Neural cell (in vitro differentiated cells): ENCODE measurements at regions not wholly inside any gene's neighbourhood (a gene's known extent, or its start where the extent isn't known, plus 50 kb on each side); places are given as distances from the start of the nearest gene placed in this dataset.
"Not testable (repeated sequence)": the region's sequence is repeated elsewhere in the genome, so short reads cannot be mapped to it uniquely, and the experiment has no call there.

Source experiments
- H2AFZ ChIP-seq: fragments of 200-600, 300-800 bp; sonication (generic), shearing (Covaris generic); 2 replicates; pipeline ENCODE4 v1.6.0; 2014; ENCODE audit warnings: low read depth, mild to moderate bottlenecking, antibody characterized with exemption, low read length, moderate library complexity
- H3F3A ChIP-seq: fragments of 200-600 bp; shearing (Covaris generic); 2 replicates; pipeline ENCODE4 v1.6.1; 2016; ENCODE audit warnings: mild to moderate bottlenecking, moderate library complexity, mixed read lengths, antibody characterized with exemption, low read length; ENCODE audit not compliant: insufficient read depth, poor library complexity, severe bottlenecking
- H3K27ac ChIP-seq: fragments of 200-600, 300-800 bp; sonication (generic), shearing (Covaris generic); 2 replicates; pipeline ENCODE4 v1.5.1; 2014; ENCODE audit warnings: mild to moderate bottlenecking, low read length, moderate library complexity
- H3K27me3 ChIP-seq: fragments of 300-800, 200-600 bp; sonication (generic), shearing (Covaris generic); 2 replicates; pipeline ENCODE4 v1.6.0; 2014; ENCODE audit warnings: mild to moderate bottlenecking, low read depth, low read length, moderate library complexity; ENCODE audit not compliant: insufficient read depth
- H3K36me3 ChIP-seq: fragments of 300-800, 200-600 bp; sonication (generic), shearing (Covaris generic); 2 replicates; pipeline ENCODE4 v1.5.1; 2014; ENCODE audit warnings: mild to moderate bottlenecking, antibody characterized with exemption, low read length, moderate library complexity; ENCODE audit not compliant: insufficient read depth
- H3K4me2 ChIP-seq: fragments of 300-800, 200-600 bp; sonication (generic), shearing (Covaris generic); 2 replicates; pipeline ENCODE4 v1.6.0; 2014; ENCODE audit warnings: mild to moderate bottlenecking, low read length
- H3K4me3 ChIP-seq: fragments of 300-800, 200-600 bp; sonication (generic), shearing (Covaris generic); 2 replicates; pipeline ENCODE4 v1.5.1; 2014; ENCODE audit warnings: mild to moderate bottlenecking, low read length, moderate library complexity
- H3K79me2 ChIP-seq: fragments of 200-600 bp; shearing (Covaris generic); replicated peaks from 2 replicates; pipeline ENCODE4 v1.6.0; 2014; ENCODE audit warnings: mild to moderate bottlenecking, low read length, moderate library complexity; ENCODE audit not compliant: insufficient read depth
- H3K9ac ChIP-seq: fragments of 300-800, 200-600 bp; sonication (generic), shearing (Covaris generic); 2 replicates; pipeline ENCODE4 v1.6.1; 2016; ENCODE audit warnings: mild to moderate bottlenecking, low read length, mixed read lengths
- H3K9me2 ChIP-seq: fragments of 200-600 bp; shearing (Covaris generic); 2 replicates; pipeline ENCODE4 v1.6.1; 2016; ENCODE audit warnings: mild to moderate bottlenecking, low read length, mixed read lengths; ENCODE audit not compliant: insufficient read depth
- H3K9me3 ChIP-seq: fragments of 200-600, 300-800 bp; sonication (generic), shearing (Covaris generic); 2 replicates; pipeline ENCODE4 v1.6.1; 2016; ENCODE audit warnings: mild to moderate bottlenecking, mixed run types, low read length, moderate library complexity, mixed read lengths
- H4K20me1 ChIP-seq: fragments of 200-600 bp; shearing (Covaris generic); 2 replicates; pipeline ENCODE4 v1.6.1; 2016; ENCODE audit warnings: mild to moderate bottlenecking, mixed run types; ENCODE audit not compliant: insufficient read depth
- EP300 ChIP-seq: fragments of 450-650 bp; conservative IDR thresholded peaks from 2 replicates; pipeline ENCODE4 v1.6.1; 2014; ENCODE audit warnings: antibody characterized with exemption, mild to moderate bottlenecking, moderate library complexity; ENCODE audit not compliant: poor library complexity, severe bottlenecking
- EZH2 ChIP-seq: fragments of 200-600, 300-800 bp; shearing (Covaris generic), sonication (generic); IDR thresholded peaks from 2 replicates; pipeline ENCODE4 v1.6.1; 2014; ENCODE audit warnings: antibody characterized with exemption, low read length, borderline replicate concordance, mild to moderate bottlenecking; ENCODE audit not compliant: insufficient read depth, poor library complexity, severe bottlenecking
- MXI1 ChIP-seq: fragments of 450-650 bp; conservative IDR thresholded peaks from 2 replicates; pipeline ENCODE4 v1.6.1; 2014; ENCODE audit warnings: antibody characterized with exemption, mild to moderate bottlenecking; ENCODE audit not compliant: poor library complexity, severe bottlenecking
- POLR2AphosphoS5 ChIP-seq: IDR thresholded peaks from 2 replicates; pipeline ENCODE4 v1.6.1; 2012
- RAD21 ChIP-seq: fragments of 450-650 bp; conservative IDR thresholded peaks from 2 replicates; pipeline ENCODE4 v1.6.1; 2014; ENCODE audit warnings: antibody characterized with exemption, mild to moderate bottlenecking, moderate library complexity
- SMC3 ChIP-seq: fragments of 450-650 bp; conservative IDR thresholded peaks from 2 replicates; pipeline ENCODE4 v1.6.1; 2014; ENCODE audit warnings: antibody characterized with exemption, mild to moderate bottlenecking, moderate library complexity; ENCODE audit not compliant: poor library complexity
- TAF1 ChIP-seq: IDR thresholded peaks from 2 replicates; pipeline ENCODE4 v1.6.1; 2012; ENCODE audit warnings: low read depth
- TF ChIP-seq, protein P1 (sequence below): IDR thresholded peaks from 2 replicates; pipeline ENCODE4 v1.6.1; 2012; ENCODE audit warnings: borderline replicate concordance
- TF ChIP-seq, protein P2 (sequence below): fragments of 450-650 bp; IDR thresholded peaks from 2 replicates; pipeline ENCODE4 v1.5.1; 2014; ENCODE audit warnings: antibody characterized with exemption, mild to moderate bottlenecking, moderate library complexity; ENCODE audit not compliant: poor library complexity, severe bottlenecking

DNA sequence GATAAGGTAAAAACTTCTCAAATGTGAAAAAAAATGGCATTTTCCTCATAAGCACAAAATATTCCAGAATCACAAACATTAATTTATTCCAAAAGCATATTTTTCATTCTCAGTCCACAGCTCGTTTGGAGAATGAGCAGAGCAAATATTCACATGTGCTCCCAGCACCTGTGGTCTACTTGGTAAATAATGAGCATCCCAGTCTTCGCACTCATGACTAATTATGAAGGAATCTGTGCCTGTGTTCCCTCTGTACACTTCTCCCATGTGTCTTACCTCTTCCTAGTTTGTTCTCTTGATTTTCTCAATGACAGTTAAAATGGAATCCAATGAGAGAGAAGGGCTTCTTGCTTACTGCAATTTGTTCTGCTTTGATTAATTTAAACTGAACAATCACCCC is 671.0 kb upstream of the SOX11 start:
- TF ChIP-seq EP300 (no peak), RAD21 (no peak), MXI1 (no peak), SMC3 (no peak), TAF1 (no peak), POLR2AphosphoS5 (no peak), EZH2 (no peak)
- TF ChIP-seq, protein P1, sequence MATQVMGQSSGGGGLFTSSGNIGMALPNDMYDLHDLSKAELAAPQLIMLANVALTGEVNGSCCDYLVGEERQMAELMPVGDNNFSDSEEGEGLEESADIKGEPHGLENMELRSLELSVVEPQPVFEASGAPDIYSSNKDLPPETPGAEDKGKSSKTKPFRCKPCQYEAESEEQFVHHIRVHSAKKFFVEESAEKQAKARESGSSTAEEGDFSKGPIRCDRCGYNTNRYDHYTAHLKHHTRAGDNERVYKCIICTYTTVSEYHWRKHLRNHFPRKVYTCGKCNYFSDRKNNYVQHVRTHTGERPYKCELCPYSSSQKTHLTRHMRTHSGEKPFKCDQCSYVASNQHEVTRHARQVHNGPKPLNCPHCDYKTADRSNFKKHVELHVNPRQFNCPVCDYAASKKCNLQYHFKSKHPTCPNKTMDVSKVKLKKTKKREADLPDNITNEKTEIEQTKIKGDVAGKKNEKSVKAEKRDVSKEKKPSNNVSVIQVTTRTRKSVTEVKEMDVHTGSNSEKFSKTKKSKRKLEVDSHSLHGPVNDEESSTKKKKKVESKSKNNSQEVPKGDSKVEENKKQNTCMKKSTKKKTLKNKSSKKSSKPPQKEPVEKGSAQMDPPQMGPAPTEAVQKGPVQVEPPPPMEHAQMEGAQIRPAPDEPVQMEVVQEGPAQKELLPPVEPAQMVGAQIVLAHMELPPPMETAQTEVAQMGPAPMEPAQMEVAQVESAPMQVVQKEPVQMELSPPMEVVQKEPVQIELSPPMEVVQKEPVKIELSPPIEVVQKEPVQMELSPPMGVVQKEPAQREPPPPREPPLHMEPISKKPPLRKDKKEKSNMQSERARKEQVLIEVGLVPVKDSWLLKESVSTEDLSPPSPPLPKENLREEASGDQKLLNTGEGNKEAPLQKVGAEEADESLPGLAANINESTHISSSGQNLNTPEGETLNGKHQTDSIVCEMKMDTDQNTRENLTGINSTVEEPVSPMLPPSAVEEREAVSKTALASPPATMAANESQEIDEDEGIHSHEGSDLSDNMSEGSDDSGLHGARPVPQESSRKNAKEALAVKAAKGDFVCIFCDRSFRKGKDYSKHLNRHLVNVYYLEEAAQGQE = no peak
- TF ChIP-seq, protein P2, sequence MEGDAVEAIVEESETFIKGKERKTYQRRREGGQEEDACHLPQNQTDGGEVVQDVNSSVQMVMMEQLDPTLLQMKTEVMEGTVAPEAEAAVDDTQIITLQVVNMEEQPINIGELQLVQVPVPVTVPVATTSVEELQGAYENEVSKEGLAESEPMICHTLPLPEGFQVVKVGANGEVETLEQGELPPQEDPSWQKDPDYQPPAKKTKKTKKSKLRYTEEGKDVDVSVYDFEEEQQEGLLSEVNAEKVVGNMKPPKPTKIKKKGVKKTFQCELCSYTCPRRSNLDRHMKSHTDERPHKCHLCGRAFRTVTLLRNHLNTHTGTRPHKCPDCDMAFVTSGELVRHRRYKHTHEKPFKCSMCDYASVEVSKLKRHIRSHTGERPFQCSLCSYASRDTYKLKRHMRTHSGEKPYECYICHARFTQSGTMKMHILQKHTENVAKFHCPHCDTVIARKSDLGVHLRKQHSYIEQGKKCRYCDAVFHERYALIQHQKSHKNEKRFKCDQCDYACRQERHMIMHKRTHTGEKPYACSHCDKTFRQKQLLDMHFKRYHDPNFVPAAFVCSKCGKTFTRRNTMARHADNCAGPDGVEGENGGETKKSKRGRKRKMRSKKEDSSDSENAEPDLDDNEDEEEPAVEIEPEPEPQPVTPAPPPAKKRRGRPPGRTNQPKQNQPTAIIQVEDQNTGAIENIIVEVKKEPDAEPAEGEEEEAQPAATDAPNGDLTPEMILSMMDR = no peak
- no peaks in the 10 kb centered on the region for H4K20me1 ChIP-seq
- no peaks in the 10 kb centered on the region for H3K79me2 ChIP-seq
- no peaks in the 10 kb centered on the region for H3K27me3 ChIP-seq
- no peak overlapping the region for H2AFZ ChIP-seq
- no peaks in the 10 kb centered on the region for H3K9me2 ChIP-seq
- H3K36me3 ChIP-seq = no peaks in the 10 kb centered on the region
- no peak overlapping the region for H3K27ac ChIP-seq
- H3K9ac ChIP-seq = no peak overlapping the region
- peaks cover 5% of the 10 kb centered on the region for H3K9me3 ChIP-seq
- H3K4me2 ChIP-seq = no peak overlapping the region
- H3K4me3 ChIP-seq = no peak overlapping the region
- peaks cover 8% of the 10 kb centered on the region for H3F3A ChIP-seq

DNA sequence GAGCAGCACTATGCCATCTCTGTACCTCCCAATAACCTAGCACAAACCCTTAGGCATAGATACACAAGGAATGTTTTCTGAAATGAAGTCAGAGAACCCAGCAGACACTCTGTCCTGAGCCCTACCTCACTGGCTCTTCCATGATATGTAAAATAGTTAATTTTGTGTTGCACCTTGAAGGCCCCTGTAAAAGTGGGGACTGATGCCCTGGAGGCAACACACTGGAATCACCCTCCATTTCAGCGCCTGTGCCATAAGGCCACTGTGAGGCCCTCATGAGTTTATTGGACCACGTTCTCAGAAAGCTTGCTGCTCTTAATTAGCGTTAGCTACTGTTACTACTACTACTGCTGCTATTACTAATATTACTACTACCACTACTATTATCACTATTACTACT is 670.1 kb upstream of the SOX11 start:
- TF ChIP-seq, protein P1 = no peak
- TF ChIP-seq POLR2AphosphoS5 = no peak
- H3K27ac ChIP-seq = no peak overlapping the region
- H3K27me3 ChIP-seq = no peaks in the 10 kb centered on the region

DNA sequence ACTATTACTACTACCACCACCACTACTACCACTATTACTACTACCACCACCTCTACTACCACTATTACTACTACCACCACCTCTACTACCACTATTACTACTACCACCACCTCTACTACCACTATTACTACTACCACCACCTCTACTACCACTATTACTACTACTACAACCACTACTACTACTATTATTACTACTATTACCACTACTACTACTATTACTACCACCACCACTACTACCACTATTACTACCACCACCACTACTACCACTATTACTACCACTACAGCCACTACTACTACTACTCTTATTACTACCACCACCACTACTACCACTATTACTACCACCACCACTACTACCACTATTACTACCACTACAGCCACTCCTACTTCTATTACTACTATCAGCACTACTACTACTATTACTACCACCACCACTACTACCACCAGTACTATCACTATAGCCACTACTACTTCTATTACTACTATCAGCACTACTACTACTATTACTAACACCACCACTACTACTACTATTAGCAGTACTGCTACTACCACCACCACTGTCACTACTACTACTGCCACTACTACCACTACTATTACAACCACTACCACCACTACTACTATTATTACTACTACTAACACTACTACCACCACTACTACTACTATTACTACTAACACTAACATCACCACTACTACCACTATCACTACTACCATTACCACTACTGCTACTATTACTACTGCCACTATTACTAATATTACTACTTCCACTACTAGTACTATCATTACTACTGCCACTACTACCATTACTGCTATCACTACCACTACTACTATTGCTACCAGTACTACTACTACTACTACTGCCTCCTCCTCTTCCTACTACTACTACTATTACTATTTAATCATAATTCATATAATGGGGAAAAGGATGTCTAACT is 669.2 kb upstream of the SOX11 start:
- H3K27me3 ChIP-seq, H3F3A ChIP-seq, H3K9me2 ChIP-seq, H3K36me3 ChIP-seq, H3K4me2 ChIP-seq, H3K9ac ChIP-seq, H3K4me3 ChIP-seq, H2AFZ ChIP-seq, H3K9me3 ChIP-seq, H3K27ac ChIP-seq, H4K20me1 ChIP-seq, H3K79me2 ChIP-seq: not testable (repeated sequence)

More for the DNA sequence above, 670.1 kb upstream of the SOX11 start:
- Histone ChIP-seq H2AFZ (no peak overlapping the region), H4K20me1 (no peaks in the 10 kb centered on the region), H3K9ac (no peak overlapping the region), H3K4me3 (no peak overlapping the region), H3K9me3 (peaks cover 5% of the 10 kb centered on the region), H3K9me2 (no peaks in the 10 kb centered on the region), H3K36me3 (no peaks in the 10 kb centered on the region), H3K4me2 (no peak overlapping the region), H3K79me2 (no peaks in the 10 kb centered on the region), H3F3A (peaks cover 8% of the 10 kb centered on the region)
